ENCODE measurements at regions not wholly inside any gene's neighbourhood (a gene's known extent, or its start where the extent isn't known, plus 50 kb on each side); places are given as distances from the start of the nearest gene placed in this dataset.

- Histone ChIP-seq H3K9me3 (ENCODE audit: insufficient read depth, low read length, severe bottlenecking) (no peaks in the 10 kb centered on the region), H3K79me2 (ENCODE audit: insufficient read depth, low read length) (no peaks in the 10 kb centered on the region), H3K27ac (ENCODE audit: low read length) (no peak overlapping the region), H3K36me3 (ENCODE audit: insufficient read depth, low read length) (no peaks in the 10 kb centered on the region), H2AFZ (ENCODE audit: low read depth, low read length) (no peak overlapping the region), H3K4me2 (ENCODE audit: insufficient read depth, low read length) (no peak overlapping the region), H3K4me3 (ENCODE audit: low read depth in 1 of 2, low read length in 2 of 2) (no peak overlapping the region), H3K9ac (ENCODE audit: low read depth, low read length) (no peak overlapping the region), H4K20me1 (ENCODE audit: insufficient read depth, low read length) (no peaks in the 10 kb centered on the region), H3K27me3 (ENCODE audit: insufficient read depth, low read length, poor library complexity) (peaks cover 10% of the 10 kb centered on the region), H3K4me1 (ENCODE audit: insufficient read depth, low read length) (no peaks in the 10 kb centered on the region)
- no peak for DNase-seq
- ATAC-seq (ENCODE audit: insufficient read depth, low read depth) = no peak
- TF ChIP-seq CTCF (IDR thresholded peaks at IDR 0.05; ENCODE audit: borderline replicate concordance, extremely low read depth, low read length, poor library complexity, severe bottlenecking) (no peak), EZH2 (IDR thresholded peaks at IDR 0.05; ENCODE audit: borderline replicate concordance, low read depth, low read length, severe bottlenecking) (no peak)
Measured at GRCh38 chr20:43283126-43283525, 93.4 kb upstream of the PTPRT start.

GRCh38 chr20:43271980-43272379, 82.3 kb upstream of the PTPRT start:
- Histone ChIP-seq H3K9me3 (ENCODE audit: insufficient read depth, low read length, severe bottlenecking) (no peaks in the 10 kb centered on the region), H3K4me1 (ENCODE audit: insufficient read depth, low read length) (no peaks in the 10 kb centered on the region), H3K27ac (ENCODE audit: low read length) (no peak overlapping the region), H2AFZ (ENCODE audit: low read depth, low read length) (no peak overlapping the region), H3K36me3 (ENCODE audit: insufficient read depth, low read length) (no peaks in the 10 kb centered on the region), H4K20me1 (ENCODE audit: insufficient read depth, low read length) (no peaks in the 10 kb centered on the region), H3K9ac (ENCODE audit: low read depth, low read length) (no peak overlapping the region), H3K4me3 (ENCODE audit: low read depth in 1 of 2, low read length in 2 of 2) (no peak overlapping the region), H3K4me2 (ENCODE audit: insufficient read depth, low read length) (no peak overlapping the region), H3K27me3 (ENCODE audit: insufficient read depth, low read length, poor library complexity) (peaks cover 3% of the 10 kb centered on the region), H3K79me2 (ENCODE audit: insufficient read depth, low read length) (no peaks in the 10 kb centered on the region)
- TF ChIP-seq EZH2 (IDR thresholded peaks at IDR 0.05; ENCODE audit: borderline replicate concordance, low read depth, low read length, severe bottlenecking) (no peak), CTCF (IDR thresholded peaks at IDR 0.05; ENCODE audit: borderline replicate concordance, extremely low read depth, low read length, poor library complexity, severe bottlenecking) (no peak)
- DNase-seq (no peak), ATAC-seq (ENCODE audit: insufficient read depth, low read depth) (no peak)

GRCh38 chr20:43265449-43265848, 75.7 kb upstream of the PTPRT start:
- H3K9me3 ChIP-seq (ENCODE audit: insufficient read depth, low read length, severe bottlenecking) = no peaks in the 10 kb centered on the region
- H4K20me1 ChIP-seq (ENCODE audit: insufficient read depth, low read length) = no peaks in the 10 kb centered on the region
- no peak overlapping the region for H3K27ac ChIP-seq (ENCODE audit: low read length)
- no peak for DNase-seq
- H3K9ac ChIP-seq (ENCODE audit: low read depth, low read length) = no peak overlapping the region
- H3K4me1 ChIP-seq (ENCODE audit: insufficient read depth, low read length) = no peaks in the 10 kb centered on the region
- ATAC-seq (ENCODE audit: insufficient read depth, low read depth) = no peak
- no peak overlapping the region for H3K4me2 ChIP-seq (ENCODE audit: insufficient read depth, low read length)
- no peaks in the 10 kb centered on the region for H3K36me3 ChIP-seq (ENCODE audit: insufficient read depth, low read length)
- no peaks in the 10 kb centered on the region for H3K27me3 ChIP-seq (ENCODE audit: insufficient read depth, low read length, poor library complexity)
- TF ChIP-seq CTCF (IDR thresholded peaks at IDR 0.05; ENCODE audit: borderline replicate concordance, extremely low read depth, low read length, poor library complexity, severe bottlenecking) = no peak
- TF ChIP-seq EZH2 (IDR thresholded peaks at IDR 0.05; ENCODE audit: borderline replicate concordance, low read depth, low read length, severe bottlenecking) = no peak
- H3K4me3 ChIP-seq (ENCODE audit: low read depth in 1 of 2, low read length in 2 of 2) = no peak overlapping the region
- no peak overlapping the region for H2AFZ ChIP-seq (ENCODE audit: low read depth, low read length)
- H3K79me2 ChIP-seq (ENCODE audit: insufficient read depth, low read length) = no peaks in the 10 kb centered on the region

GRCh38 chr20:43263226-43263625, 73.5 kb upstream of the PTPRT start:
- ATAC-seq (ENCODE audit: insufficient read depth, low read depth) = no peak
- DNase-seq = no peak
- H3K9me3 ChIP-seq (ENCODE audit: insufficient read depth, low read length, severe bottlenecking) = no peaks in the 10 kb centered on the region
- no peak overlapping the region for H3K9ac ChIP-seq (ENCODE audit: low read depth, low read length)
- no peak overlapping the region for H3K4me2 ChIP-seq (ENCODE audit: insufficient read depth, low read length)
- no peaks in the 10 kb centered on the region for H3K4me1 ChIP-seq (ENCODE audit: insufficient read depth, low read length)
- H3K79me2 ChIP-seq (ENCODE audit: insufficient read depth, low read length) = no peaks in the 10 kb centered on the region
- no peaks in the 10 kb centered on the region for H3K36me3 ChIP-seq (ENCODE audit: insufficient read depth, low read length)
- no peak for TF ChIP-seq EZH2 (IDR thresholded peaks at IDR 0.05; ENCODE audit: borderline replicate concordance, low read depth, low read length, severe bottlenecking)
- TF ChIP-seq CTCF (IDR thresholded peaks at IDR 0.05; ENCODE audit: borderline replicate concordance, extremely low read depth, low read length, poor library complexity, severe bottlenecking) = no peak
- no peak overlapping the region for H2AFZ ChIP-seq (ENCODE audit: low read depth, low read length)
- no peaks in the 10 kb centered on the region for H3K27me3 ChIP-seq (ENCODE audit: insufficient read depth, low read length, poor library complexity)
- no peak overlapping the region for H3K27ac ChIP-seq (ENCODE audit: low read length)
- no peaks in the 10 kb centered on the region for H4K20me1 ChIP-seq (ENCODE audit: insufficient read depth, low read length)
- H3K4me3 ChIP-seq (ENCODE audit: low read depth in 1 of 2, low read length in 2 of 2) = no peak overlapping the region
